ENCODE measurements at regions not wholly inside any gene's neighbourhood (a gene's known extent, or its start where the extent isn't known, plus 50 kb on each side); places are given as distances from the start of the nearest gene placed in this dataset.

- no peak overlapping the region for H3K4me3 Mint-ChIP-seq
- CTCF ChIA-PET: no interaction called here
Observed at GRCh38 chr7:80082213-80082612, 52.4 kb upstream of the GNAI1 start.

GRCh38 chr7:80078886-80079285, 55.7 kb upstream of the GNAI1 start:
- Mint-ChIP-seq H3K27ac (peak overlapping the region; percentile 74), H3K27me3 (no peaks in the 10 kb centered on the region), H3K9me3 (ENCODE audit: low read depth) (no peaks in the 10 kb centered on the region), H3K36me3 (ENCODE audit: low read depth) (no peaks in the 10 kb centered on the region), H3K4me1 (peaks cover 12% of the 10 kb centered on the region), H3K4me3 (no peak overlapping the region)
- ATAC-seq (peak; percentile 25), DNase-seq (no peak)
- CTCF ChIA-PET: interaction anchor here (0.7 to 1.3 kb wide), 4 partner anchors 8 to 780 kb away, joined by 3 to 4 read pairs (median 3); no protein-coding TSS in a partner anchor
- POLR2A ChIA-PET: no interaction called here
- intact Hi-C loops (cut with DNase I, micrococcal nuclease): loop anchor here in 1 of 2 experiments (1.0 kb wide), 2 partner anchors 57 to 139 kb away; no protein-coding TSS in a partner anchor

More at GRCh38 chr7:80082213-80082612, 52.4 kb upstream of the GNAI1 start:
- POLR2A ChIA-PET: no interaction called here
- Mint-ChIP-seq H3K27me3 (no peaks in the 10 kb centered on the region), H3K4me1 (peaks cover 12% of the 10 kb centered on the region), H3K9me3 (ENCODE audit: low read depth) (no peaks in the 10 kb centered on the region), H3K36me3 (ENCODE audit: low read depth) (no peaks in the 10 kb centered on the region), H3K27ac (no peak overlapping the region)
- intact Hi-C loops (cut with DNase I, micrococcal nuclease): no loop called here
- DNase-seq: no peak
- ATAC-seq: no peak

- H3K4me3 Mint-ChIP-seq: peak overlapping the region; percentile 34
- no peaks in the 10 kb centered on the region for H3K9me3 Mint-ChIP-seq (ENCODE audit: low read depth)
- DNase-seq (peak; percentile 44), ATAC-seq (peak; percentile 79)
- no peaks in the 10 kb centered on the region for H3K27me3 Mint-ChIP-seq
- H3K27ac Mint-ChIP-seq: peak overlapping the region; percentile 74
- ChIA-PET POLR2A (no interaction called here), CTCF (interaction anchor here (1.0 to 1.3 kb wide), 4 partner anchors 9 to 76 kb away, joined by 3 to 4 read pairs (median 4); no protein-coding TSS in a partner anchor)
- H3K36me3 Mint-ChIP-seq (ENCODE audit: low read depth): no peaks in the 10 kb centered on the region
- intact Hi-C loops (cut with DNase I, micrococcal nuclease): loop anchor here in 1 of 2 experiments (1.0 kb wide), 2 partner anchors 58 to 140 kb away; no protein-coding TSS in a partner anchor
- peaks cover 12% of the 10 kb centered on the region for H3K4me1 Mint-ChIP-seq
Observed at GRCh38 chr7:80078159-80078731, 56.4 kb upstream of the GNAI1 start.

- Mint-ChIP-seq H3K4me3 (no peak overlapping the region), H3K4me1 (no peaks in the 10 kb centered on the region), H3K9me3 (ENCODE audit: low read depth) (peaks cover 6% of the 10 kb centered on the region), H3K27me3 (no peaks in the 10 kb centered on the region), H3K27ac (no peak overlapping the region), H3K36me3 (ENCODE audit: low read depth) (no peaks in the 10 kb centered on the region)
- ChIA-PET CTCF (interaction anchor here (2.0 kb wide), 1 partner anchor 10 kb away, joined by 5 read pairs; no protein-coding TSS in a partner anchor), POLR2A (no interaction called here)
- DNase-seq (no peak), ATAC-seq (no peak)
- intact Hi-C loops (cut with DNase I, micrococcal nuclease): no loop called here
Observed at GRCh38 chr7:80070391-80070790, 64.2 kb upstream of the GNAI1 start.

- Mint-ChIP-seq H3K4me1 (no peaks in the 10 kb centered on the region), H3K27ac (no peak overlapping the region), H3K4me3 (no peak overlapping the region), H3K27me3 (no peaks in the 10 kb centered on the region), H3K36me3 (ENCODE audit: low read depth) (no peaks in the 10 kb centered on the region), H3K9me3 (ENCODE audit: low read depth) (peaks cover 7% of the 10 kb centered on the region)
- intact Hi-C loops (cut with DNase I, micrococcal nuclease): no loop called here
- CTCF ChIA-PET: interaction anchor here (0.9 kb wide), 1 partner anchor 10 kb away, joined by 3 read pairs; no protein-coding TSS in a partner anchor
- ATAC-seq (no peak), DNase-seq (no peak)
- POLR2A ChIA-PET: interaction anchor here (0.6 kb wide), 1 partner anchor 427 kb away, joined by 4 read pairs; no protein-coding TSS in a partner anchor
Observed at GRCh38 chr7:80066639-80067038, 68.0 kb upstream of the GNAI1 start.

- Mint-ChIP-seq H3K4me1 (no peaks in the 10 kb centered on the region), H3K27me3 (no peaks in the 10 kb centered on the region), H3K4me3 (no peak overlapping the region), H3K9me3 (ENCODE audit: low read depth) (peaks cover 7% of the 10 kb centered on the region), H3K36me3 (ENCODE audit: low read depth) (no peaks in the 10 kb centered on the region), H3K27ac (no peak overlapping the region)
- ChIA-PET POLR2A (no interaction called here), CTCF (interaction anchor here (1.0 kb wide), 1 partner anchor 14 kb away, joined by 3 read pairs; no protein-coding TSS in a partner anchor)
- DNase-seq (no peak), ATAC-seq (no peak)
- intact Hi-C loops (cut with DNase I, micrococcal nuclease): loop anchor here in 1 of 2 experiments (5.0 kb wide), 1 partner anchor 68 kb away; the partner anchor contains the start of gene GNAI1
Observed at GRCh38 chr7:80063834-80064233, 70.8 kb upstream of the GNAI1 start.

- no peaks in the 10 kb centered on the region for H3K4me1 Mint-ChIP-seq
- DNase-seq: no peak
- H3K27ac Mint-ChIP-seq: no peak overlapping the region
- intact Hi-C loops (cut with DNase I, micrococcal nuclease): loop anchor here (1.0 to 5.0 kb wide), 6 partner anchors 72 to 600 kb away; partner anchors contain the start of gene GNAI1 (in 1 of the 2)
- CTCF ChIA-PET: interaction anchor here (0.6 to 2.2 kb wide), 9 partner anchors 11 to 599 kb away, joined by 3 to 12 read pairs (median 5); no protein-coding TSS in a partner anchor
- H3K9me3 Mint-ChIP-seq (ENCODE audit: low read depth): no peaks in the 10 kb centered on the region
- POLR2A ChIA-PET: no interaction called here
- H3K36me3 Mint-ChIP-seq (ENCODE audit: low read depth): no peaks in the 10 kb centered on the region
- no peaks in the 10 kb centered on the region for H3K27me3 Mint-ChIP-seq
- no peak for ATAC-seq
- H3K4me3 Mint-ChIP-seq: no peak overlapping the region
Observed at GRCh38 chr7:80060218-80060806, 74.3 kb upstream of the GNAI1 start.

- intact Hi-C loops (cut with DNase I, micrococcal nuclease): loop anchor here in 1 of 2 experiments (10.0 kb wide), 1 partner anchor 597 kb away; no protein-coding TSS in a partner anchor
- ChIA-PET CTCF (interaction anchor here (1.2 kb wide), 1 partner anchor 11 kb away, joined by 3 read pairs; no protein-coding TSS in a partner anchor), POLR2A (no interaction called here)
- Mint-ChIP-seq H3K27me3 (no peaks in the 10 kb centered on the region), H3K9me3 (ENCODE audit: low read depth) (no peaks in the 10 kb centered on the region), H3K4me3 (no peak overlapping the region), H3K4me1 (no peaks in the 10 kb centered on the region), H3K27ac (no peak overlapping the region), H3K36me3 (ENCODE audit: low read depth) (no peaks in the 10 kb centered on the region)
- DNase-seq: no peak
- no peak for ATAC-seq
Observed at GRCh38 chr7:80057488-80057887, 77.1 kb upstream of the GNAI1 start.

GRCh38 chr7:80054356-80054755, 80.3 kb upstream of the GNAI1 start:
- Mint-ChIP-seq H3K27me3 (no peaks in the 10 kb centered on the region), H3K36me3 (ENCODE audit: low read depth) (no peaks in the 10 kb centered on the region), H3K9me3 (ENCODE audit: low read depth) (no peaks in the 10 kb centered on the region), H3K4me3 (no peak overlapping the region), H3K4me1 (no peaks in the 10 kb centered on the region), H3K27ac (no peak overlapping the region)
- no peak for DNase-seq
- ATAC-seq: no peak
- POLR2A ChIA-PET: no interaction called here
- CTCF ChIA-PET: no interaction called here
- intact Hi-C loops (cut with DNase I, micrococcal nuclease): loop anchor here in 1 of 2 experiments (10.0 kb wide), 1 partner anchor 600 kb away; no protein-coding TSS in a partner anchor

GRCh38 chr7:80053124-80053523, 81.5 kb upstream of the GNAI1 start:
- H3K27me3 Mint-ChIP-seq: no peaks in the 10 kb centered on the region
- ChIA-PET POLR2A (no interaction called here), CTCF (no interaction called here)
- H3K27ac Mint-ChIP-seq: no peak overlapping the region
- intact Hi-C loops (cut with DNase I, micrococcal nuclease): loop anchor here in 1 of 2 experiments (10.0 kb wide), 1 partner anchor 602 kb away; no protein-coding TSS in a partner anchor
- no peaks in the 10 kb centered on the region for H3K9me3 Mint-ChIP-seq (ENCODE audit: low read depth)
- DNase-seq (no peak), ATAC-seq (no peak)
- no peak overlapping the region for H3K4me3 Mint-ChIP-seq
- no peaks in the 10 kb centered on the region for H3K36me3 Mint-ChIP-seq (ENCODE audit: low read depth)
- H3K4me1 Mint-ChIP-seq: no peaks in the 10 kb centered on the region

- intact Hi-C loops (cut with DNase I, micrococcal nuclease): no loop called here
- Mint-ChIP-seq H3K9me3 (ENCODE audit: low read depth) (peaks cover 4% of the 10 kb centered on the region), H3K4me3 (no peak overlapping the region), H3K36me3 (ENCODE audit: low read depth) (no peaks in the 10 kb centered on the region), H3K4me1 (no peaks in the 10 kb centered on the region), H3K27ac (no peak overlapping the region), H3K27me3 (peaks cover 2% of the 10 kb centered on the region)
- ChIA-PET POLR2A (no interaction called here), CTCF (interaction anchor here (1.4 kb wide), 1 partner anchor 11 kb away, joined by 3 read pairs; no protein-coding TSS in a partner anchor)
- no peak for DNase-seq
- no peak for ATAC-seq
Observed at GRCh38 chr7:80047856-80048459, 86.7 kb upstream of the GNAI1 start.

Data from activated CD4-positive, alpha-beta T cell treated with anti-CD3 and anti-CD28 coated beads for 36 hours (primary cell).